Heart left ventricle (tissue), 13 donors: ENCODE measurements at regions not wholly inside any gene's neighbourhood (a gene's known extent, or its start where the extent isn't known, plus 50 kb on each side); places are given as distances from the start of the nearest gene placed in this dataset.

Experiments used
- POLR2A ChIP-seq, 2 donors: fragments of 450-650 bp; IDR thresholded peaks; one replicate each; pipeline ENCODE4 v1.6.1; 2017; ENCODE audit warnings: antibody characterized with exemption in 2 of 2, mild to moderate bottlenecking in 2 of 2, moderate library complexity in 2 of 2
- TF ChIP-seq, protein P1 (sequence below), 12 donors: fragments of 200-600 bp; sonication (generic) in 4 of 12; IDR thresholded peaks; one replicate each; pipeline versions ENCODE4 v1.5.0 to v1.8.0; 2018 to 2022; ENCODE audit warnings: antibody characterized with exemption in 12 of 12, mild to moderate bottlenecking in 5 of 12
- donor health status: ischemic (EF 13 %, LVEDD 7.1; RV severe dilation, severe dysfunction).
- donor health status: DM: no; HTN: yes; CAD: no.
- donor health status: DM: no; HTN: no; CAD: no.
- donor health status: ischemic (EF 25% LVEDD 6.9; RV normal size, moderate dysfunction).
- donor health status: ischemic (EF 25% LVEDD 5.7; RV mildly dilated, moderate dysfunction).
- donor health status: ischemic (EF 35%, LVEDD 5.7; RV mildly dilated, moderate dysfunction).
- donor health status: nonischemic (EF 11% LVEDD 7.7; RV severe dilation, severe dysfunction).
- donor health status: DM: yes; HTN: yes; CAD: no.
- donor health status: PGD.
- donor health status: ischemic (EF 29% LVEDD 5.4; RV normal size, mild dysfunction).
- donor health status: nonischemic (EF 23%, LVEDD 6.1; RV moderate dilation, normal function).

DNA sequence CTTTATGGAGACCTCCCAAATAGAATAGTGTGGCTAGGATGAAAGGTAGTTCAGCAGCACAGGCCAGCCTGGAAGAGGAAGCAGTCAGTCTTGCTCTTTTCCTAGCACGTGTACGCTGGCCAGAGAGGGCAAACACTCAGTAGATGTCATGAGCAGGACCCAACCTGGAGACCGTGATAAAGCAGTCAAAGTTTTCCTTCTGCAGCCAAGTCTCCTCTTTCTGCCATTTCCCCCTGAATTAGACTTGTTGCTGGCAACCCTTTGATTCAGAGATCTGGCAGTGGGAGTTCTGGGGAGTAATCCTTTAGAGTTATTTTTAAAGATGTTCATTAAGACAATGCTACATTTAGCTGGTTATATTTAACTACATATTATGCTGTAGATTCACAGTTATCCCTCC, 183.7 kb downstream of the EXOC5 start:
- TF ChIP-seq POLR2A (IDR thresholded peaks at IDR 0.05), result no peak
- TF ChIP-seq, protein P1, sequence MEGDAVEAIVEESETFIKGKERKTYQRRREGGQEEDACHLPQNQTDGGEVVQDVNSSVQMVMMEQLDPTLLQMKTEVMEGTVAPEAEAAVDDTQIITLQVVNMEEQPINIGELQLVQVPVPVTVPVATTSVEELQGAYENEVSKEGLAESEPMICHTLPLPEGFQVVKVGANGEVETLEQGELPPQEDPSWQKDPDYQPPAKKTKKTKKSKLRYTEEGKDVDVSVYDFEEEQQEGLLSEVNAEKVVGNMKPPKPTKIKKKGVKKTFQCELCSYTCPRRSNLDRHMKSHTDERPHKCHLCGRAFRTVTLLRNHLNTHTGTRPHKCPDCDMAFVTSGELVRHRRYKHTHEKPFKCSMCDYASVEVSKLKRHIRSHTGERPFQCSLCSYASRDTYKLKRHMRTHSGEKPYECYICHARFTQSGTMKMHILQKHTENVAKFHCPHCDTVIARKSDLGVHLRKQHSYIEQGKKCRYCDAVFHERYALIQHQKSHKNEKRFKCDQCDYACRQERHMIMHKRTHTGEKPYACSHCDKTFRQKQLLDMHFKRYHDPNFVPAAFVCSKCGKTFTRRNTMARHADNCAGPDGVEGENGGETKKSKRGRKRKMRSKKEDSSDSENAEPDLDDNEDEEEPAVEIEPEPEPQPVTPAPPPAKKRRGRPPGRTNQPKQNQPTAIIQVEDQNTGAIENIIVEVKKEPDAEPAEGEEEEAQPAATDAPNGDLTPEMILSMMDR (IDR thresholded peaks at IDR 0.05), result no peak
